Spleen (tissue), 7 donors: ENCODE measurements at regions not wholly inside any gene's neighbourhood (a gene's known extent, or its start where the extent isn't known, plus 50 kb on each side); places are given as distances from the start of the nearest gene placed in this dataset.

Source experiments
- POLR2A ChIP-seq, 3 donors: fragments of 450-650 bp; IDR thresholded peaks; one replicate each; pipeline ENCODE4 v1.5.1; 2017; ENCODE audit warnings: antibody characterized with exemption in 3 of 3, mild to moderate bottlenecking in 1 of 3
- TF ChIP-seq, protein P1 (sequence below), 11 experiments: fragments of 200-600 bp in 7 of 11; fragments of 450-650 bp in 4 of 11; sonication (generic) in 4 of 11; IDR thresholded peaks in 8 of 11; conservative IDR thresholded peaks in 3 of 11; 1 replicate in 7 of 11; 2 replicates in 4 of 11; pipeline versions ENCODE4 v1.4.0 to v1.8.0; 2016 to 2021; ENCODE audit warnings: antibody characterized with exemption in 11 of 11, inconsistent platforms in 4 of 11, mild to moderate bottlenecking in 1 of 11
- donor health status: DM: no; HTN: no; CAD: no; lungs with moderate emphysema.
- donor health status: DM: no; HTN: no; CAD: no.
- donor health status: DM: no; HTN: no; CAD: no.

DNA sequence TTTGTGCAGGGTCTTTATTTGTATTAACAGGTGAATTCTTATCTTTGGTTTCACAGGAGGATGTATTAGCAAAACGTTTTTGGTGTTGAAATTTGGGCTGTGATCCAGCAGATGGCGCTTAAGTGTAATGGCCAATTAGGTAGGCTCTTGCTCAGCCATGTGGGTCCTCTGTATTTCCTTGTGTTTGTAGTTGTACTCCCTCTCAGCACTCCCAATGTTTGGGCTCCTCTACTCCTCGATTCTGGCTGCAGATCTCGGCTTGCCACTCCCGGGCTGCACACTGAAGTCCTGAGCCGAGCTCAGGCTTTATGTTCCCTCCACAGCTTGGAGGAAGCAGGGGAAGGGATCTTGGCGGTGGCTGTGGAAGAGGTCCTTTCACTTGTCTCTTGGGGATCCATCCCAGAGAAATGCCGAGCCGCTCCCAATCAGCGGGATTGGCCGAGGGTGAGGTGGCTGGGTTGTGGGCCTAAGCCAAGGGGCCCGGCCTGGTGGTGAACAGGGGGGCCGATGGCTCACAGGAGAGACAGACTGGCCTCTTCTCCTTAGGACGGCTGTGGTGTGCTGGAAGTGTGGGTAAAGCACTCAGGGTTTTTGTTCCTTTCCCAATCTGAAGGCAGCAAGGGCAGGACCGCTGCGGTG is 133.7 kb downstream of the AEBP2 start:
- TF ChIP-seq POLR2A (IDR thresholded peaks at IDR 0.05): no peak
- TF ChIP-seq, protein P1, sequence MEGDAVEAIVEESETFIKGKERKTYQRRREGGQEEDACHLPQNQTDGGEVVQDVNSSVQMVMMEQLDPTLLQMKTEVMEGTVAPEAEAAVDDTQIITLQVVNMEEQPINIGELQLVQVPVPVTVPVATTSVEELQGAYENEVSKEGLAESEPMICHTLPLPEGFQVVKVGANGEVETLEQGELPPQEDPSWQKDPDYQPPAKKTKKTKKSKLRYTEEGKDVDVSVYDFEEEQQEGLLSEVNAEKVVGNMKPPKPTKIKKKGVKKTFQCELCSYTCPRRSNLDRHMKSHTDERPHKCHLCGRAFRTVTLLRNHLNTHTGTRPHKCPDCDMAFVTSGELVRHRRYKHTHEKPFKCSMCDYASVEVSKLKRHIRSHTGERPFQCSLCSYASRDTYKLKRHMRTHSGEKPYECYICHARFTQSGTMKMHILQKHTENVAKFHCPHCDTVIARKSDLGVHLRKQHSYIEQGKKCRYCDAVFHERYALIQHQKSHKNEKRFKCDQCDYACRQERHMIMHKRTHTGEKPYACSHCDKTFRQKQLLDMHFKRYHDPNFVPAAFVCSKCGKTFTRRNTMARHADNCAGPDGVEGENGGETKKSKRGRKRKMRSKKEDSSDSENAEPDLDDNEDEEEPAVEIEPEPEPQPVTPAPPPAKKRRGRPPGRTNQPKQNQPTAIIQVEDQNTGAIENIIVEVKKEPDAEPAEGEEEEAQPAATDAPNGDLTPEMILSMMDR (IDR thresholded peaks at IDR 0.05 in 8 of 11, conservative IDR thresholded peaks at IDR 0.05 in 3 of 11): peak in 4 of 11 experiments; percentile 17 to 46 (median 30)
